ENCODE measurements at regions not wholly inside any gene's neighbourhood (a gene's known extent, or its start where the extent isn't known, plus 50 kb on each side); places are given as distances from the start of the nearest gene placed in this dataset.
A peak's percentile ranks its signal among the peaks of the same experiment; 100 is the strongest.
"Not testable (repeated sequence)": the region's sequence is repeated elsewhere in the genome, so short reads cannot be mapped to it uniquely, and the experiment has no call there.

- DNase-seq = no peak
Measured at GRCh38 chr6:60991427-60992028, 1294.5 kb downstream of the KHDRBS2 start.

- no peak for DNase-seq
Measured at GRCh38 chr6:60952500-60952899, 1333.5 kb downstream of the KHDRBS2 start.

GRCh38 chr6:60950221-60950923, 1335.7 kb downstream of the KHDRBS2 start:
- DNase-seq = not testable (repeated sequence)

GRCh38 chr6:60947416-60947815, 1338.6 kb downstream of the KHDRBS2 start:
- not testable (repeated sequence) for DNase-seq

GRCh38 chr6:60944803-60945202, 1341.2 kb downstream of the KHDRBS2 start:
- DNase-seq = not testable (repeated sequence)

GRCh38 chr6:60935970-60936369, 1350.1 kb downstream of the KHDRBS2 start:
- not testable (repeated sequence) for DNase-seq

GRCh38 chr6:60919652-60920051, 1366.4 kb downstream of the KHDRBS2 start:
- not testable (repeated sequence) for DNase-seq

- DNase-seq = not testable (repeated sequence)
Measured at GRCh38 chr6:60903860-60904259, 1382.2 kb downstream of the KHDRBS2 start.

- DNase-seq = not testable (repeated sequence)
Measured at GRCh38 chr6:60893374-60893773, 1392.7 kb downstream of the KHDRBS2 start.

GRCh38 chr6:60891606-60892005, 1394.4 kb downstream of the KHDRBS2 start:
- no peak for DNase-seq

GRCh38 chr6:60877396-60877795, 1408.6 kb downstream of the KHDRBS2 start:
- DNase-seq = not testable (repeated sequence)

GRCh38 chr6:60870779-60871178, 1415.2 kb downstream of the KHDRBS2 start:
- DNase-seq = not testable (repeated sequence)

GRCh38 chr6:60867548-60867947, 1418.5 kb downstream of the KHDRBS2 start:
- DNase-seq = no peak

- DNase-seq = not testable (repeated sequence)
Measured at GRCh38 chr6:60843175-60843982, 1442.6 kb downstream of the KHDRBS2 start.

GRCh38 chr6:60830726-60831125, 1455.3 kb downstream of the KHDRBS2 start:
- DNase-seq = peak in 2 of 3 donors; percentile 1 to 2

- DNase-seq = not testable (repeated sequence)
Measured at GRCh38 chr6:60822597-60822996, 1463.4 kb downstream of the KHDRBS2 start.

GRCh38 chr6:60818072-60818471, 1468.0 kb downstream of the KHDRBS2 start:
- peak in 1 of 3 donors; percentile 23 for DNase-seq

GRCh38 chr6:60814784-60815183, 1471.2 kb downstream of the KHDRBS2 start:
- DNase-seq = not testable (repeated sequence)

GRCh38 chr6:60813897-60814596, 1472.0 kb downstream of the KHDRBS2 start:
- DNase-seq = peak in 1 of 3 donors; percentile 4

GRCh38 chr6:60810216-60810615, 1475.8 kb downstream of the KHDRBS2 start:
- peak in 2 of 3 donors; percentile 20 to 49 for DNase-seq

GRCh38 chr6:60799146-60799545, 1486.9 kb downstream of the KHDRBS2 start:
- DNase-seq = peak in 1 of 3 donors; percentile 11

- DNase-seq = not testable (repeated sequence)
Measured at GRCh38 chr6:60797831-60798230, 1488.2 kb downstream of the KHDRBS2 start.

Data from muscle of back (tissue), 3 donors.